GM19035 (cell line): ENCODE measurements at regions not wholly inside any gene's neighbourhood (a gene's known extent, or its start where the extent isn't known, plus 50 kb on each side); places are given as distances from the start of the nearest gene placed in this dataset.

Experiments used
- ATAC-seq: cut with Tn5 transposase; IDR thresholded peaks from one replicate; pipeline ENCODE4 v1.9.1; 2021; ENCODE audit not compliant: unreplicated experiment

DNA sequence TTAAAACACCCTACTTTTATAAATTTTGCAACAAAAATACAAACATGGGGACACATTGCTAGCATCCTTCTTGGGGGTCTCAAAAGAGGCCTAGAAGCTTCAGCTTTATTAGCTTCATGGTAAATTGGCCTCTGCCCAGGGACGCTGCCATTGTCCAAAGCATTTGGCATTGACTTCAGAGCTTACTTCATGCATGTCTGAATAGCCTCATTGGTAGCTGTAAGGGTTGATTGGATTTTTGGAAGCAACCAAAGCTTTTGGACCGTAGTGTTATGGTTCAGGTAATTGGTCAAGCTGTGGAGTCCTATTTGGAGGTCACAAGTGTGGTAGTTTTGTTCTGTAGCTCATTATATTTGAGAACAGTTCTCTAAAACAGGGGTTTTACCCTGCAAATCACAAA, 411.7 kb upstream of the SLC24A2 start:
- ATAC-seq, result no peak

DNA sequence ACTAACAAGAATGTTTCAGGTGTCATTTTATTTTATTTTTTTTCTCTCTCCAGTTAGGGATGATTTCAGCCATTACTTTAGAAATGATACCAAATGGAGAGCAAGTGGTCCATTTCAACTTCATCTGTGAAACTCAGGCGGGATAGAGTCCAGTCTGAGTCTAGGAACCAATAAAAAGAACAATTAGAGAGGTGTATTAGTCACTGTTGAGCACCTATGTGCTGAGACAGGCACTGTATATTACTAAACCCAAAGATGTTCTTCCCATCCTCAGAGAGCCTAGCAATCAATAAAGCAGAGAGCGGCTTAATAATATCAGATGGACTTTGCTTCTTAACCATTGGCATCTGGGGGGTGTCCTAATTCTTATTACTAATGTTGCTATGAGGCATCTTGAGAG, 410.3 kb upstream of the SLC24A2 start:
- no peak for ATAC-seq

DNA sequence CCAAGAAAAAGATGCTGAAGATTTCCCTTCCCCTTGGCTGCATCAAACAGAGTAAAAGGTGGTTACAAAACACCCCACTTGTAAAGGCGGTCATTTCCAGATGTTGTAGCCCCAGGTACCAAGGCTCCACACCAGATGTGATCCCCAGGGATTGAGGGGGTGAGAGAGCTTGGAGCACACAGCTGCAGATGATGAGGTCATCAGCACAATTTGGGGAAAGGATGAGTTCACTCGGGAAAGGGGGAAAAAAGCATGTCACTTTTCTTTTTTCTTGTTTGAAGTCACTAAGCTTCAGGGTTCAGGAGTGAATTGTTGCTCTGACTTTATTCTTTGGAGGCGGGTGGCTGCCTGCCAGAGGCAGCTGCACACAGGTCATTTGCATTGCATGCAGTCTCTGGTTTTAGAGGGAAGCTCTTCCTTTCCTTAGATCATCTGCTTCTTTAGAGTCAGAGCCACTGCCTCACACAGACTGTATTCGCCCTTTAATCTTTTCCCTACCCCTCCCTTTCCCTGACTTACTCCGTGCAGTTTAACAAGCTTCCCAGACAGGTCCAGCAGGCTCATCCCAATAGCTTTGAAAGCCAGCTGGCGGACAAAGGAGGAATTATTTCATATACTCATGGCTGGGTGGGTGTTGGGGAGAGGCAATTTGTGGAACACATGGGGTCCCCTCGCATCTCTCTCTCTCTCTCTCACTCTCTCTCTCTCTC, 409.3 kb upstream of the SLC24A2 start:
- ATAC-seq, result no peak

DNA sequence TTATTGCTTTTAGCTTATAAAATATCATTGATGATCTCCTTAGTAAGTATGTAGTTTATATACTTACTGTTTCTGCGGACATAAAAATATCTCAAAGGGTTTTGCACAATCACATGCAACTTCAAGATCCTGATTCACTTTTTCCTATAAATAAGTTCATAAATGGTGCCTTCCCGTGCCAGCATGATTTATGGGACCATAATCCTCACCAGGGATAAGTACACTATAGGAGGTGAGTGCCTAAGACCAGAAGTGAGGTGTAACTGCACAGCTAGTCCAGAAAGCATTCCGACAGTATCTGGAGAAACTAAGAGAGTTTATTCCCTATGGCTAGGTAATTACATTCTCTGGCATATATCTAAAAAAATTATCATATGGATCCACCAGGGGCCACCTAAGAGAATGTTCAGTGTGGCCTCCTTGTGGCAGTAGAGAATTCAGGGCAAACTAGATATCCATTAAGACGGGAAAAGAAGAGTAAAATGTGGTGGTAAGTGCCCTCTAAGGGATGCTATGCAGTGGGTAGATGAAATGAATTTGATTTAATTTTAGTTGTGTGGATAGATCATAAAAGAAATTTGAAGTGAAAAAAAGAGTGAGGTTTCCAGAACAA, 402.5 kb upstream of the SLC24A2 start:
- no peak for ATAC-seq

DNA sequence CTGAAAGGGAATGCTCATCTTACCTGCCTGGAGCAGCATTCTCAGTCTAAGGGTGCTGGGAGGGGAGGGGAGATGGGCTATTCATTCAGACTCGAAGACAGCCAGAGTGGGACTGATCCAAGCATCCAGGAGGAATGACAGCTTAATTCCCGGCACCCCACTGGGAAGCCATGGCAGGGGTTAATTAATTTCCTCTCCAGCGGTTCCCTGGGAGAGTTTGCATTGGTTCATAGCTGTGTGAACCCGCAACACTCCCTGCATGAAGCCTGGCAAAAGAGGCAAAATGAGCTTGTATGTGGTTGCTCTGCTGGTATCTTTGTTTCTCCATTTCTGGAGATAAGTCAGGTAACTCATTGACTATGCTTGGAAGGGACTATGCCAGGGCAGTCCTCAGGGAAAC, 401.0 kb upstream of the SLC24A2 start:
- no peak for ATAC-seq

DNA sequence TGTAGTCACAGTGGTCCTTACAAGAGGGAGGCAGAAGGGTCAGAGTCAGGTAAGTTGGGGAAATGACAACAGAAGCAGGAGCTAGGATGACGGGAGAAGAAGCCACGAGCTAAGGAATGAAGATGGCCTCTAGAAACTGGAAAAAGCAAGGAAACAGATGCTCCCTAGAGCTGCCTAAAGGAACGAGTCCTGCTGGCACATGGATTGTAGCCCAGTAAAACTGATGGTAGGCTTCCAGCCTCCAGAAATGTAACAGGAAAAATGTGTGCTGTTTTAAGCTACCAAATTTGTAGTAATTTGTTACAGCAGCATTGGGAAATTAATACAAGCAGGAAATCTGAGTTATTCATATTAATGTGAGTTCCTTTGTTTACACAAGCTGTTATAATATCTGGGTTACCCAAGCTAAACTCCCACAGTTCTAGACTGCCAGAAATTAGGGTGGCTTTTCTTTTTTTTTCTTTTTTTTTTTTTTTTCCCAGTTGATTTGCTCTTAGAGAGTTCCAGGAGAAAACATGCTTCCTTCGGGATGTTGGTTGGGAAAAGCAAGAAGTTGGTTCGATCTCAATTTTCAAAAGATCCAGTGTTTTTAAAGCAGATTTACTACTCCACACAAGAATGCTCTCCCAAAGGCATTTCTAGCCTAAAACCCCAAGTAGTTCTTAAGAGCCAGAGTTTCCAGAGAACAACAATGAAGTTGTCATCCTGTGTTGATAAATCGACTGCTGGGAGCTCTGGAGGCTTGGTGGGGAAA, 400.0 kb upstream of the SLC24A2 start:
- ATAC-seq, result no peak

DNA sequence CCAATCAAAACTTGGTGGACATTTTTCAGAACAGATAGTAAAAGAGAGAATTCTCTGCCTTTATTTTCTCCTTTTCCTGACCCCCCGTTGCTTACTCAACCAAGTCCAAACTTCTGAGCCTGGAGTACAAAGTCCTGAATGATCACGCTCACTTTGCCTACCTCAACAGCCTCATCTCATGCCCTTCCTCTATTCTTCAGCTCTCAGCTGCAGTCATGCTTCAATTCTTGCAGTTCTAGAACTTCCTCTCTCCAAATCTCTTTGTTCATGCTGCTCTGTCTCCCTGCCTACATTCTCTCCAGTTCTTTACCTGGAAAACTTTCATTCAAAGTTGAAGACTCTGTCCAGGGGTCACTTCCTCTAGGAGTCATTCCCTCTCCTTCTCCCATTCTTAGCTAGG, 398.5 kb upstream of the SLC24A2 start:
- no peak for ATAC-seq

DNA sequence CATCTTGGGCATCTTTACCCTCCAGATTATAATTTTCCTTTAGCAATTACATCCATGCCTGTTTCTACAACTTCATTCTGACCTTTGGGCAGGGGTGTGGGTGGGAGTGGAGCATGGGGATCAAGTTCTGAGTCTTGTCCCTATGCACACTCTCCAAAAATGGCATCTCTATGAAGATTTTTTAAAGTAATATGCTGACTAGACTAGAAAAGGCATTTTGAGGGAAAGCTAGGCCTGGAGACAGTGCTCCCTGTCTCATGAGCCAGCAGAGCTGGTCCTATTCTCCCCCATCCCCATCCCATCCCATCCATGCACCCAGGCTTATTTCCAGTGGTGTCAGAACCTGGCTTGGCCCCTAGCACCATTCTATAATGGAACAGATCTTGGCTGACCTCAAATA, 398.0 kb upstream of the SLC24A2 start:
- no peak for ATAC-seq

DNA sequence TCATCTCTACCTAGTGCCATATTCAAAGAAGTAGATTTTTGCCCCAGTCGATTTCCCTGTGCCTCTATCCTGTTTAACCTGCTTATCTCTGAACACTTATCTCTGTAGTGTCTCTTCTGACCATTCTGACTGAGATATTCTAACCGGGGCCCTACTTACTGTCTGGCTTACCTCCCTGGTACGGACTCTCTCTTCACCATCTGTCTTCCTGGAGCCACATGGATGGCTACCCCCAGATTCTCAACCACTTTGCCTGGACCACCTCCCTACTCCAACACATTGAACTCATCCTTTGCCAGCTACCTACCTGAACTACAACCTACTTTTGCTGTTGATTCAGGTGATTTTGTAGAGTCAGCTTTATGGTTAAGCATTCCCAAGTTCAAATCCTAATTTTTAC, 397.4 kb upstream of the SLC24A2 start:
- ATAC-seq, result no peak

DNA sequence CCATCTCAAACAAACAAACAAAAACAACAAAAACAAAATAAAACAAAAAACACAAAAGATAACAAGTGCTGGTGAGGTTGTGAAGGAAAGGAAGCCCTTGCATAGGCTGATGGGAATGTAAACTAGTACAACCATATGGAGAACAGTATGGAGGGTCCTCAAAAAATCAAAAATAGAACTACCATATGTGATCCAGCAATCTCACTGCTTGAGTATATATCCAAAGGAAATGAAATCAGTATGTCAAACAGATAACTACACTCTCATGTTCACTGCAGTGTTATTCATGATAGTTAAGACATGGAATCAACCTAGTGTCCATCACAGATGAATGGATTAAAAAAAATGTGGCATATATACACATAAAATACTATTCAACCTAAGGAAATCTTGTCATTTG, 395.7 kb upstream of the SLC24A2 start:
- no peak for ATAC-seq

DNA sequence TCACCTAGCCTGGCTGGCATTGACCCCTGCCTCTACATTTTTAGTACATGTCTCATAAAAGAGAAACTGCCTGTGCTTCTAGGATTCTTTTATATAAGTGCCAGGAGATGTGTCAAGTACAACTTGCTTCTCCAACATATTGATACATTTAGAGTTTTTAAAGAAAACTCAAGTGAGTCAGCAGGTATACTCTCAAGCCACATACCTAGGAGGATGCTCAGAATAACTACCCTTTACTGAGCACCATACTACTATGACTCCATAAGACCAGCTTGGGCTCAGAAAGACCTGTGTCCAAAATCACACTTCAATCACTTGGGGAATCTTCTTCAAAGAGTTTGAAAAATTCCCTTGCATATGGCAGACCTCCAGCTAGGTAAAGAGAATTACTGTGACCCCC, 389.8 kb upstream of the SLC24A2 start:
- no peak for ATAC-seq

DNA sequence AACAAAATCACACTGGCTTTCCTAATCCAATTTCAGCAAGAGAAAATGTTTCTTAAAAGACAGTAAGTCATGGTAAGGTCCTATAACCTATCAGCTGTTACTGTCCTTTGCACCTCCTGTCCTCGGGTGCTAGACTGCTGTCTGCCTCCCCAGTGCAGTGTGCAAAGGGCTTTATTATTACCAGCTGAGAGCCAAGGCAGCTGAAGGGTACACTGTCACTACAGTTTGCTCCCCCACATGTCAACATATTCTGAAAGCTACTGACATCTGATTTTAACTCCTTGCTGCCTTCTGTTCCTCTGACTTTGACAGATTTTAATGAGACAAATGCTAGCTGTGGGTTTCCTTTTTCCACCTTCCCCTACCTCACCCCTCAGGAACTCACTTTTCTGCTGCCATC, 389.4 kb upstream of the SLC24A2 start:
- no peak for ATAC-seq

DNA sequence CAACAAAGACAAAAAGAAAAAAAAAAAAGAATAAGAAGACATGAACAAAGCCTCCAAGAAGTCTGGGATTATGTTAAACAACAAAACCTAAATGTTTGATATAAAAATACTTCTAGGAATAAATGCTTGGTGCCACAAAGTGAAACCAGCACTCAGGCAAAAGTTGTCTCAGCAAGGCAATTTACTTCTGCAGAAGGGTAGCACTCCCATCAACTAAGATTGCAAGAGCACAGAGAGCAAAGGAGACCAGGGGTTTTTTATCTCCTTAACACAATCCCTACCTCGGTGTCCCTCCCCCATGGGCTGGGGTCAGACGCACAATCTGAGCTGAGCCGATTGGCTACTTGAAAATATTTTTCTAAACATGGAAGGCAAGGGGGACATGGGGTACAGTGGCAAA, 381.3 kb upstream of the SLC24A2 start:
- no peak for ATAC-seq

DNA sequence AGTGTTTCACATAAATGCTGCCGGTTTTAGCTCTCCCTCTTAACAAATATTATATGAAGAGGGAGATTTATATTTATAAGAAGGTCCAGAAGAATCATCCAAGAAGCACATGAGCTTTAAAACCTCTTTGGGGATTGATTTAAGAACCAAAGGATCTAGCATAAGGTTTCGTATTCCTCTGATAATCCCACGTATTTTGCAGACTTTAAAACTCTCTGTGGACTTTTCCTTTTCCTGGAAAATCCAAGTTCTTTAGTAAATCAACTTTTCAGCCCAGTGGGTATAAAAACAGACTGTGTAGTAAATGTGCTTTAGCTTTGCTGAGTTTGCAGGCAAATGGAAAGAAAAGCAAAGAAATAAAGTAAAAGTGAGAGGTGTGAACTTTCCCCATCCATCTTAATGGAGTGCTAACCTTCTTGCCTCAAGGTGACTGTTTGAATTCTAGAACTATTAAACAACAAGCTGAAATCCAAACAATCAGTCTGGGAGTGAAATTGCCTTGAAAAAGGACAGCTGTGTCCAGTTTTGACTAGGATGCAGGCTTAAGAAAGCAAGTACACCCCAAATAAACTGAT, 363.4 kb upstream of the SLC24A2 start:
- no peak for ATAC-seq

DNA sequence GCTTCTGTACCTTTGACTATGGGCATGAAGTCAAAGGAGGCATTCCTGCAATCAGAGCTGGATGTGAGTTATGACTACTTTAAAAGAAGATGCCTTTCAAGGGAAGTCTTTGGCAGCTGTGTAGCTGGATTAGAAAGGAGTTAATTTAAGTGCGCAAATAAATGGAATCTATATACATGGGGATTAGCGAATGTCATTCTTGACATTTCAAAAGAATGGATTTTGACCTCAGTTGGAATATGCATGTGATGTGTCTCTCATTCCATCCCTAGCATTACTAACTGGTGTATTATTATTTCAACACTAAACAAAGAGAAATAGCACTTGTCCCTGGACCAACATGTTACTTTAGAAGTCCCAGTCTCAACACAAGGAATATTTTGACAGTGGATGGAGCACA, 359.6 kb upstream of the SLC24A2 start:
- no peak for ATAC-seq

DNA sequence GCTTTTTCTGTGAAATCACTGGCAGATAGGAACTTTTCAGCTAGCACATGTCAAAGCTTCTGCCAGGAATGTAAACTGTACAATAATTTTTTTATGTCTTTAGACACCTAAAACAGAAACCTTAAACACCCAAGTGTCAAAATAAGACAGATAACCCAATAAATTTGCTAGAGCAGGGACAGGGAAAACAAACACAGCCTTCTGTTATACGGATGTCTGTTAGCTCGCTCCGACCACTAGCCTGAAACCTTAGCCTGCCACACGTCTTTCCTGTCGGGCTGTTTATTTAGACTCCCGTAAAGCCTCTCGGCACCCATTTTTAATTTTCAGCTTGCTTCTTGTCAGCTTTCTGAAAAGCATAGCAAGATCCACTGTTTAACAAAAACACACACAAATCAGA, 355.4 kb upstream of the SLC24A2 start:
- no peak for ATAC-seq

DNA sequence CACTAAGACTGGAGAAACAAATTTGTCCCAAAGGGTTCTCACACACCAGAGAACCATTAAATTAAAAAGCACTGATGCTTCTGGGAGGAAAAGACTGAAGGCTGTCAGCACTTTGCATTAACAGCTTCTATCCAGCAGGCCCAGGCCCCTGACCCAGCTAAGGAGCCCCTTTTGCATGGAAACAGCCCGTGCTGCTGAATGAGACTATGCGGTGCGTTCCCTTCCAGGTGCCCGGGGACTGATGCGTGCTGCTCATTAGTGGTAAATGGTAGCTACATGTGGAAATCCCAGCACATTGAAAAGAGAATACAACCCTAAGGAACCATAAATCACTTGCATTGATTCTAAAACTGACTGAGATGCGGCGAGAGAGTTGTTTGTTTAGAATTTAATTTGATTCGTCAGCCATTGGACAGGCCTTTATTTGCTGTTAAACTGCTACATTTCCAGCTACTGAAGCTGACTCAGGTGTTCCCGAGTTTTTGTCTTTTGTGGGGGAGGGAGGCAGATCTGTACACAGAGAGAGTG, 351.0 kb upstream of the SLC24A2 start:
- ATAC-seq, result no peak

DNA sequence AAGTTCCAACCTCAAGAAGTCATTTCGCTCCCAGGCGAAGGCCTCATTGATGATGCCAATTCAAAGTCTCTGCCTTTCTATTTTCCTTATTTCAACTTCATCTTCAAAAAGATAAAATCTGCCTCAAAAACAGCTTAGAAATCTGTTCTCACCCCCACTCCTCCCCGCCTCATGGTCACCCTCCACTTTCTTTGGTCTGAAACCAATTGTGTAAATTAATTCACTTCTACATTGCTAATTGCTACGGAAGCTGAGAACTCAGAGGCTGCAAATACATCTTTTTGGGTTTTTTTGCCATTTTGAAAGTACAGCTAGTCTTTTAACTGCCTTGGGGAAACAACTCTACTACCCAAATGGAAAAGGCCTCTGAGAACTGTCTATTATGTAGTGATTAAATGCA, 350.0 kb upstream of the SLC24A2 start:
- ATAC-seq, result no peak

DNA sequence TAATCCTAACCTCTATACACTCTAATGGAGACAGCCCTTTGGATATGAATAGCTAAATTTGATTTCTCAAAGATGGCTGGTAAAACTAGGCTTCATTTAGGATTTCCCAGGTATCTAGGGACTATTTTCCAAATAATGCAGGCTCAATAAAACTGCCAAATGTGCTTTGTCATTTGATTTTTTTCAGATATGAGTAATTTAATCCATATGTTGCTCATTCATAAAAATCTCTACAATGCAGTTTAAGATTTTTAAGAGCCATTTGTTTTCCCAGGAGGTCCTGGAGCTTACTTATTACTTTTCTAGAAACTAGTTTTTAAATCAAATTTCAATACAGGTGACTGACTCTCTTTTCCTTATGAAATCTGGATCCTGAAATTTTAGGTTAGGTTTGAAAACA, 349.3 kb upstream of the SLC24A2 start:
- ATAC-seq, result no peak

DNA sequence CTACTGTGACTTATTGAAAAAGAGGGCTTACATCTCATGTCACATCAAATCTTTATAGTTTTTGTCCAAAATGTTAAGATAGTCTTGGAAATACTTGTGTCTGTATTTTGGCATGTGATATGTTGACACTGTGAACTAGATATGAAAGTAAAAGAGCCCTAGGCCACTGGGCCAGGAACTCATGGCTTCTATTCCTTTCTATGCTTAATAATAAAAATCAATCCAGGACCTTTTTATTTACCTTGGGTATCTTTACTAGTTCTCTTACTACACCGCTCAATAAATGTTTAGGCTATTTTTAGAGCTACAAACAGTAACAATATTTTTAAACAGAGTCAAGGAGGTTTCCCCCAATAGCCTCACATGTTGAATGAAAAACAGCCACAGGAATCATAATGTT, 348.6 kb upstream of the SLC24A2 start:
- no peak for ATAC-seq

DNA sequence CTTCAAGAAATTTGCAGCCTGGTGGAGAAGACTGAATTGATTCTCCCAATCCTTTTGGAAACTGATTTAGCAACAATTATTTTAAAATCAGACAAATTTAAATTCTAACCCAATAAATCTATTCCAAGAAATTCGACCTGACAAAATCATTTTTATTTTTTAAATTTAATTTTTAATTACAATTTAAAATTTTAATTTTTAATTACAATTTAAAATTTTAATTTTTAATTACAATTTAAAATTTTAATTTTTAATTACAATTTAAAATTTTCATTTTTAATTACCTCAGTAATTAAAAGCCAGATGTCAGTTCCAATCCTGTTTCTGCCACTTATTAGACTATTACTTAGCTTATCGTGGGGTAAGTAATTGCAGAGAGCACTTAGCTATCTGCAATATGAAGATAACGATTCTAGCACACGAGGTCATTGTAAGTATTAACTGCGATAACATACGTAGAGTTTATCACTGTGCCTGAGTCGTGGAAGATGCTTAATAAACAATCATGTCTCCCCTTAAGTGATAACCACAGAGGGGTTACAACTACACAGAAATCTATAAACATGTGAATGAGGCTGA, 346.4 kb upstream of the SLC24A2 start:
- ATAC-seq, result no peak
